ENCODE measurements at regions not wholly inside any gene's neighbourhood (a gene's known extent, or its start where the extent isn't known, plus 50 kb on each side); places are given as distances from the start of the nearest gene placed in this dataset.

GRCh38 chr3:99410789-99411311 is 227.5 kb upstream of the COL8A1 start:
- no peak for ATAC-seq
- Mint-ChIP-seq H3K4me1 (ENCODE audit: low read depth) (no peaks in the 10 kb centered on the region), H3K9me3 (ENCODE audit: insufficient read depth) (no peaks in the 10 kb centered on the region), H3K27ac (no peak overlapping the region), H3K4me3 (no peak overlapping the region), H3K36me3 (ENCODE audit: low read depth) (no peaks in the 10 kb centered on the region), H3K27me3 (ENCODE audit: low read depth) (no peaks in the 10 kb centered on the region)
- ChIA-PET CTCF (no interaction called here), POLR2A (no interaction called here)
- no peak for DNase-seq

DNA sequence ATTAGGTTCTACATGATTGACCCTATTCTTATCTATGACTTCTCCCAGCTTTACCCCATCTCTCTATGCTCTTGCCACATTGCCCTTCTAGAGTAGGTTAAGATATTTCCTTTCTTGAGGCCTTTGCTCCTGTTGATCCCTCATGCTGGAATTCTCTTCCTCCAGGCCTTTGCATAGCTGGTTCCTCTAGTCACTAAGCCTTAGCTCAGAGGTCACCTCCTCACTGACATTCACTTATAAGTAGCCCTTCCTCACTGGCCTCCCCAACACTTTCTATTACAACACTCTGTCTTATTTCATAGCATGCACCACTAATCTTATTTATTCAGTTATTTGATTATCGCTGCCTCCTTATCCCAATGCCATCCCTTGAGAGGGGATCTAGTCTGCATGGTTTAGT is 228.4 kb upstream of the COL8A1 start:
- Mint-ChIP-seq H3K36me3 (ENCODE audit: low read depth) (no peaks in the 10 kb centered on the region), H3K27ac (no peak overlapping the region), H3K9me3 (ENCODE audit: insufficient read depth) (no peaks in the 10 kb centered on the region), H3K4me3 (no peak overlapping the region), H3K27me3 (ENCODE audit: low read depth) (no peaks in the 10 kb centered on the region), H3K4me1 (ENCODE audit: low read depth) (no peaks in the 10 kb centered on the region)
- ATAC-seq: no peak
- CTCF ChIA-PET: no interaction called here
- POLR2A ChIA-PET: no interaction called here
- no peak for DNase-seq

DNA sequence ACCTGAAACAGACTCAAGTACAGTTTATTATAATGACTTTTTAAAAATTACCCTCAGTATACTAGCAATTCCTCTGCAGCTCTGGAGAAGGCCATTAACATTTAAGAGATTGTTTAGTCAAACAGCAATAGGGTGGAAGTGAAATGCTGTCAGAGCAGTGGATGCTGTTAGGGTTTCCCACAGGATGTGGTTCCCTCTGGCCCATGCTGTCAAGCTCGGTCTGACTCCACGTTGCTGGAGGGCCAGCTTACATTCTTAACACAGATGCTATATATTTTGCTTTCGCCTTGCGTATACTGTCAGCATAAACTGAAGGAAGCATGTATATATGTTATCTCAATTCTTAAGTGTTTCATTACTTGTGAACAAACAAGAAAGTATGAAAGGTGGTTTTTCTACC is 231.1 kb upstream of the COL8A1 start:
- DNase-seq: no peak
- ATAC-seq: no peak
- POLR2A ChIA-PET: no interaction called here
- Mint-ChIP-seq H3K4me3 (no peak overlapping the region), H3K27me3 (ENCODE audit: low read depth) (no peaks in the 10 kb centered on the region), H3K36me3 (ENCODE audit: low read depth) (no peaks in the 10 kb centered on the region), H3K9me3 (ENCODE audit: insufficient read depth) (no peaks in the 10 kb centered on the region), H3K4me1 (ENCODE audit: low read depth) (no peaks in the 10 kb centered on the region), H3K27ac (no peak overlapping the region)
- CTCF ChIA-PET: no interaction called here

DNA sequence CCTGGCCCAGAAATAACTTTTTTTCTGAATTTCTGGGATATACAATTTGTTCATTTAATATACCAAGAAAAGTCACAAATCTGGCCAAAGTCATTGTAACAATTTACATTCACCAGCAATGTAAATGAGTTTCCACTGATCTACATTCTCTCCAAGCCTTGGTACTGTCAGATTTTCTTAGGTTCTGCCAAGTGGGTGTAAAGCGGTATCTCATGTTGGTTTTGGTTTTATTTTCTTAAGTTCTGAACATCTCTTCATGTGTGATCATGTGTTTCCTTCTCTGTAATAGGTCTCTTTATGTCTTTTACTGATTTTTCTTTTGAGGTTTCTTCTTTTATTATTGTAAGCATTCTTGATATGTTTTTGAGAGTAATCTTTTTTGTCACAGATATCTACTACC is 235.6 kb upstream of the COL8A1 start:
- Mint-ChIP-seq H3K27me3 (ENCODE audit: low read depth) (no peaks in the 10 kb centered on the region), H3K4me1 (ENCODE audit: low read depth) (no peaks in the 10 kb centered on the region), H3K4me3 (no peak overlapping the region), H3K9me3 (ENCODE audit: insufficient read depth) (peaks cover 7% of the 10 kb centered on the region), H3K27ac (no peak overlapping the region), H3K36me3 (ENCODE audit: low read depth) (no peaks in the 10 kb centered on the region)
- DNase-seq (no peak), ATAC-seq (no peak)
- ChIA-PET POLR2A (no interaction called here), CTCF (no interaction called here)

GRCh38 chr3:99400352-99400751 is 238.0 kb upstream of the COL8A1 start:
- Mint-ChIP-seq H3K4me1 (ENCODE audit: low read depth) (no peaks in the 10 kb centered on the region), H3K9me3 (ENCODE audit: insufficient read depth) (peaks cover 7% of the 10 kb centered on the region), H3K27ac (no peak overlapping the region), H3K4me3 (no peak overlapping the region), H3K27me3 (ENCODE audit: low read depth) (no peaks in the 10 kb centered on the region), H3K36me3 (ENCODE audit: low read depth) (no peaks in the 10 kb centered on the region)
- ChIA-PET POLR2A (no interaction called here), CTCF (no interaction called here)
- no peak for ATAC-seq
- no peak for DNase-seq

DNA sequence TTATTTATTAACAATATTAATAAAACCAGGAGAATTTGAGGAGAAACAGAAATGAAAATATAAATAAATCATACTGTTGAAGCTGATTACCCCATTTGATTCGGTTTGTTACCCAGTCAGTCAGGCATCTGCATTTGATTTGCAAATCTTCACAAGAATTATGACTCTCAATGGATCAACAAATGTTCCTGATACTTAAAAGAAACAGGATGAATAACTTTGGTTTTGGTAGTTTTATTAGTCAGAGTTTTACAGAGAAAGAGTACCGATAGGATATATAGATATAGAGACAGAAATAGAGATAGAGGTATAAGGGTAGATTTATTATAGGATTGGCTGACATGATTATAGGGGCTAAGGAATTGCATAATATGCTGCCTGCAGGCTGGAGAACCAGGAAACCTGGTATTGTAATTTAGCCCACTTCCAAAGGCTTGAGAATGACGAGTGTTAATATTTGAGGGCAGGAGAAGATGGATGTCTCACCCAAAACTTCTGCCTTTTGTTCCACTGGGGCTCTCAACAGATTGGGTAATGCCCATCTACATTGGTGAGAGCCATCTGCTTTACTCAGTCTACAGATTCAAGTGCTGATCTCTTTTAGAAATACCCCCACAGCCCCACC is 241.6 kb upstream of the COL8A1 start:
- Mint-ChIP-seq H3K36me3 (ENCODE audit: low read depth) (no peaks in the 10 kb centered on the region), H3K4me3 (no peak overlapping the region), H3K27ac (no peak overlapping the region), H3K9me3 (ENCODE audit: insufficient read depth) (peaks cover 7% of the 10 kb centered on the region), H3K4me1 (ENCODE audit: low read depth) (no peaks in the 10 kb centered on the region), H3K27me3 (ENCODE audit: low read depth) (no peaks in the 10 kb centered on the region)
- ChIA-PET POLR2A (no interaction called here), CTCF (no interaction called here)
- DNase-seq (no peak), ATAC-seq (no peak)

GRCh38 chr3:99394831-99395778 is 243.3 kb upstream of the COL8A1 start:
- Mint-ChIP-seq H3K9me3 (ENCODE audit: insufficient read depth) (peaks cover 7% of the 10 kb centered on the region), H3K27ac (no peak overlapping the region), H3K36me3 (ENCODE audit: low read depth) (no peaks in the 10 kb centered on the region), H3K4me1 (ENCODE audit: low read depth) (no peaks in the 10 kb centered on the region), H3K27me3 (ENCODE audit: low read depth) (no peaks in the 10 kb centered on the region), H3K4me3 (no peak overlapping the region)
- ChIA-PET CTCF (no interaction called here), POLR2A (no interaction called here)
- DNase-seq (no peak), ATAC-seq (no peak)

DNA sequence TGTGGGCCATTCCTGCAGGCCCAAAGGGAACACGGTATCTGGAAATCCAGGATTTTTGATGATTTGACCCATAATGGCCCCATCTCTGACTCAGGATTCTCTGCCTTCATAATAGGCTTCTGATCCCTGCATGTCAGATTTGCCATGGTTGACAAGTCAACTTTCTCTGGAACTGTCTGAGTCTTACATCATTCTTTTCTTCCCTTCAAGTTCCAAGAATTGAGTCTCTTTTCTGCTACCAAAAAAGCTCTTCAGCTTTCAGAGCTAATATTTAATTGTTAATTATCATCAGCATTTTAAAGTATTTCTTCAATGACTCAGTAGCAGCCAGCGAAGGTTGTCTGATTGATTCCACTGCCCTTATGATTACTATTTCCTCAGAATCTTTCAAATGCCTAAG is 244.4 kb upstream of the COL8A1 start:
- Mint-ChIP-seq H3K9me3 (ENCODE audit: insufficient read depth) (no peaks in the 10 kb centered on the region), H3K27me3 (ENCODE audit: low read depth) (no peaks in the 10 kb centered on the region), H3K4me3 (no peak overlapping the region), H3K36me3 (ENCODE audit: low read depth) (no peaks in the 10 kb centered on the region), H3K4me1 (ENCODE audit: low read depth) (no peaks in the 10 kb centered on the region), H3K27ac (no peak overlapping the region)
- POLR2A ChIA-PET: no interaction called here
- ATAC-seq (no peak), DNase-seq (no peak)
- CTCF ChIA-PET: no interaction called here

DNA sequence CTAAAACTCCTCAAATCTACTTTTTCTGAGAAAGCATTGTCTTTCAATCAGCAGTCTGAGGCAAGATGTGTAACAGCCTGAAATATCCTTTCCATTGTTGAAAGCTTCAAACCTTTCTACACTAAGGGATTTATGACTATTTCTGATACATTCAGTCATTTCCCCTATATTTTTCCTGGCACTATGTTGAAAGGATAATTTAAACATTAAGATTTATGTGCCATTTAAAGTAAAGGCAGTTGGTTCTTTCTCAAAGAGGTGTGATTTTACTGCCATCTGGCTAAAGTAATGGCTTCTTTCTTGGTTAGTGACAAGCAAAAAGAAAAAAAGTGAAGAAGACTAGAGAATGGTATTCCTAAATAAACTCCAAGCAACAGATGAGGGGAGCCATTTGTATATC is 249.6 kb upstream of the COL8A1 start:
- Mint-ChIP-seq H3K36me3 (ENCODE audit: low read depth) (no peaks in the 10 kb centered on the region), H3K4me1 (ENCODE audit: low read depth) (no peaks in the 10 kb centered on the region), H3K9me3 (ENCODE audit: insufficient read depth) (no peaks in the 10 kb centered on the region), H3K27ac (no peak overlapping the region), H3K27me3 (ENCODE audit: low read depth) (no peaks in the 10 kb centered on the region), H3K4me3 (no peak overlapping the region)
- ATAC-seq (no peak), DNase-seq (no peak)
- CTCF ChIA-PET: no interaction called here
- POLR2A ChIA-PET: no interaction called here

- DNase-seq (no peak), ATAC-seq (no peak)
- POLR2A ChIA-PET: no interaction called here
- H3K27ac Mint-ChIP-seq: no peak overlapping the region
- H3K36me3 Mint-ChIP-seq (ENCODE audit: low read depth): no peaks in the 10 kb centered on the region
- no peaks in the 10 kb centered on the region for H3K27me3 Mint-ChIP-seq (ENCODE audit: low read depth)
- no peaks in the 10 kb centered on the region for H3K9me3 Mint-ChIP-seq (ENCODE audit: insufficient read depth)
- CTCF ChIA-PET: no interaction called here
- H3K4me1 Mint-ChIP-seq (ENCODE audit: low read depth): no peaks in the 10 kb centered on the region
- no peak overlapping the region for H3K4me3 Mint-ChIP-seq
These were observed 253.8 kb upstream of the COL8A1 start for GRCh38 chr3:99384596-99384995.

- no peak overlapping the region for H3K27ac Mint-ChIP-seq
- H3K4me3 Mint-ChIP-seq: no peak overlapping the region
- H3K4me1 Mint-ChIP-seq (ENCODE audit: low read depth): no peaks in the 10 kb centered on the region
- CTCF ChIA-PET: no interaction called here
- H3K9me3 Mint-ChIP-seq (ENCODE audit: insufficient read depth): no peaks in the 10 kb centered on the region
- H3K36me3 Mint-ChIP-seq (ENCODE audit: low read depth): no peaks in the 10 kb centered on the region
- H3K27me3 Mint-ChIP-seq (ENCODE audit: low read depth): no peaks in the 10 kb centered on the region
- ATAC-seq: no peak
- POLR2A ChIA-PET: no interaction called here
- no peak for DNase-seq
These were observed 261.5 kb upstream of the COL8A1 start for GRCh38 chr3:99376926-99377325.

- POLR2A ChIA-PET: no interaction called here
- peaks cover 3% of the 10 kb centered on the region for H3K9me3 Mint-ChIP-seq (ENCODE audit: insufficient read depth)
- no peaks in the 10 kb centered on the region for H3K36me3 Mint-ChIP-seq (ENCODE audit: low read depth)
- no peak overlapping the region for H3K27ac Mint-ChIP-seq
- no peak for DNase-seq
- H3K4me3 Mint-ChIP-seq: no peak overlapping the region
- CTCF ChIA-PET: no interaction called here
- no peaks in the 10 kb centered on the region for H3K27me3 Mint-ChIP-seq (ENCODE audit: low read depth)
- no peak for ATAC-seq
- H3K4me1 Mint-ChIP-seq (ENCODE audit: low read depth): no peaks in the 10 kb centered on the region
These were observed 264.6 kb upstream of the COL8A1 start for GRCh38 chr3:99373846-99374210.
